ENCODE measurements at regions not wholly inside any gene's neighbourhood (a gene's known extent, or its start where the extent isn't known, plus 50 kb on each side); places are given as distances from the start of the nearest gene placed in this dataset.

DNA sequence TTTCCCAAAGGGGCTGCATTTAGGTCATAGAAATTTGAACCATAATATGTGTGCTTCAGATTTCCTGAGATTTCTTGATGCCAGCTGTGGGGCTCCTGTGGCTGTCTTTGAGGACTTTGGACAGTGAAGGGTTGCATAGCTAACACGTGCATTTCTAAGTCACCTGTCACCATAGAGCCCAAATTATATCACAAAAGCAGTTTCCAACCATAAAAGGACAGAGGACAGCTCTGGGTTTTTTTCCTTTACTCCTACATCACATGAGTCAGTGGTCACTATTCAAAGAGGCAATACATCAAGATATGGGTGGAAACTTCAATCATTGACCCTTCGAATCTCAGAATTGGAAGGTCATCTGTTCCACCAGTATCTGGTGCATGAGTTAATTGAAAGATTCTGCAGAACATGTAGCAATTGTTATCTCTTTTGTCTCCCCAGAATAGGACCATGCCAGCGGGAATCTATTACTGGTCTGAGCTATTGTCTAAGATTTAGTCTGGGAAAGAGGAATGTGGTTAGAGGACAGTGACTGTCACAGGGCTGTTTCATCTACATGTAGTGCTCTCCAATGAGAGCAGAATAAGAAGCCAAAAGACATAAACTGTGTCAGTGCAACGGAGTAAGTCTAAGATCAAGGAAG lies 133.5 kb downstream of the AASDH start:
- DNase-seq = no peak
- H3K27me3 ChIP-seq (replicated peaks in 2 of 5; ENCODE audit: control insufficient read depth in 4 of 5, insufficient read depth in 5 of 5, low read length in 4 of 5) = no peaks in the 10 kb centered on the region
- H3K4me1 ChIP-seq (ENCODE audit: control extremely low read depth in 1 of 4, control insufficient read depth in 4 of 4, insufficient read depth in 4 of 4, low read length in 3 of 4) = no peaks in the 10 kb centered on the region
- no peak overlapping the region for H3K4me3 ChIP-seq (ENCODE audit: control insufficient read depth in 1 of 7, extremely low read depth in 1 of 7, insufficient read depth in 4 of 7, low read depth in 2 of 7, low read length in 6 of 7)
- H3K36me3 ChIP-seq (ENCODE audit: control insufficient read depth in 4 of 4, insufficient read depth in 4 of 4, low read length in 3 of 4) = peaks cover 0 to 2% (median 2%) of the 10 kb centered on the region in 4 experiments
- POLR2A ChIA-PET = no interaction called here
- 100% methylated on average over 3 of the region's 4 CpGs for WGBS (ENCODE audit: insufficient coverage)
- CTCF ChIA-PET = no interaction called here
- H3K27ac ChIP-seq (ENCODE audit: insufficient read depth in 1 of 2, low read depth in 1 of 2, low read length in 2 of 2, poor library complexity in 1 of 2, severe bottlenecking in 2 of 2) = no peak overlapping the region
- no peaks in the 10 kb centered on the region for H3K9me3 ChIP-seq (ENCODE audit: control extremely low read depth in 1 of 5, control insufficient read depth in 4 of 5, insufficient read depth in 2 of 5, low read depth in 1 of 5, low read length in 4 of 5)

DNA sequence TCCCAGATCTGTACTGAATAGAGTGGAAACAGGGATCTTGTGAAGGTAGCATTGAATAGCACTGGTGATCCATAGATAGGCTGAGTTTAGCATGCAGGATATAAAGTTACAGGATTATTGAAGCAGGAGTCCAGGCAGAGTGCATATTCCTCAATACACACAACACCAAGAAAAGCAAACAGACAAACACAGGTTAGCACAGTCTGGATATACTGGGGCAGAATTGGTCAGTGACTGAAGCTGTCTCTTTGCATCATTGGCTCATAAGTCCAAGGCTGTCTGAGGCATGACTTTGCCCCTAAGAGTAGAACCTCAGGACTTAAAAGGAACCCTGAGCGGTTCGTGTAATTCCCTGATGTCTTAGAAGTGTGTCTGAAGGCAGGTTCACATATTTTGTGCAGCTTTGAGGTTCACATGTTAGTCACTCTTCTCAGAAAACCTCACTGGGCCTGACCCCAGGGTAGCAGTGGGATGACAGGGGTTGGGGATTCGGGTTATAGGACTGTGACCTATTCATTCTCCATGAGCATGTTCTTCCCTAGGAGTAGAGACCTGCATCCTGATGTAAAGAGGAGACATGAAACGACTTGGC lies 134.6 kb downstream of the AASDH start:
- no peaks in the 10 kb centered on the region for H3K4me1 ChIP-seq (ENCODE audit: control extremely low read depth in 1 of 4, control insufficient read depth in 4 of 4, insufficient read depth in 4 of 4, low read length in 3 of 4)
- 100% methylated on average over 3 of the region's 4 CpGs for WGBS (ENCODE audit: insufficient coverage)
- POLR2A ChIA-PET = no interaction called here
- H3K4me3 ChIP-seq (ENCODE audit: control insufficient read depth in 1 of 7, extremely low read depth in 1 of 7, insufficient read depth in 4 of 7, low read depth in 2 of 7, low read length in 6 of 7) = no peak overlapping the region
- CTCF ChIA-PET = no interaction called here
- H3K36me3 ChIP-seq (ENCODE audit: control insufficient read depth in 4 of 4, insufficient read depth in 4 of 4, low read length in 3 of 4) = peaks cover 0 to 2% (median 2%) of the 10 kb centered on the region in 4 experiments
- no peak for DNase-seq
- no peak overlapping the region for H3K27ac ChIP-seq (ENCODE audit: insufficient read depth in 1 of 2, low read depth in 1 of 2, low read length in 2 of 2, poor library complexity in 1 of 2, severe bottlenecking in 2 of 2)
- H3K27me3 ChIP-seq (replicated peaks in 2 of 5; ENCODE audit: control insufficient read depth in 4 of 5, insufficient read depth in 5 of 5, low read length in 4 of 5) = no peaks in the 10 kb centered on the region
- H3K9me3 ChIP-seq (ENCODE audit: control extremely low read depth in 1 of 5, control insufficient read depth in 4 of 5, insufficient read depth in 2 of 5, low read depth in 1 of 5, low read length in 4 of 5) = no peaks in the 10 kb centered on the region

DNA sequence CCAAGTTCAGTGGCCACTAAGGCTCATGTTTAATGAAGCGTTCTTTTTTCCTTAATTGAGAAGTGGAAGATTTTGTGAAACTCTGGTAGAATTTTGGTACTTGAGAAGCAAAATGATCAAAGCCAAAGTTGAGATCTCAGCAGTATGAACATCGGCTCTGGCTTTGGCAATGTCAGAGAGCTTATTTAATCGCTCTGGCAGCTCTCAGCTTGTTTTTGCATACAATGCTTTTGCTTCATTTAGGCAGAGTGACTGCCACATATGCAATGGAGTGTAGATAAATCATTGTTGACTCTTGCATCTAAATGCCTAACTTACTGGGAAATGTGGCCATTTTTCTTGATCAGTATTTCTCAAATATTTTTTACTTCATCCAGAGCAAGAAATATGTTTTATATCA lies 135.7 kb downstream of the AASDH start:
- peaks cover 0 to 2% (median 2%) of the 10 kb centered on the region in 4 experiments for H3K36me3 ChIP-seq (ENCODE audit: control insufficient read depth in 4 of 4, insufficient read depth in 4 of 4, low read length in 3 of 4)

GRCh38 chr4:56250776-56251175 lies 136.5 kb downstream of the AASDH start:
- WGBS (ENCODE audit: insufficient coverage) = no CpG with 5 or more reads among the region's 2 CpGs
- no peak overlapping the region for H3K27ac ChIP-seq (ENCODE audit: insufficient read depth in 1 of 2, low read depth in 1 of 2, low read length in 2 of 2, poor library complexity in 1 of 2, severe bottlenecking in 2 of 2)
- H3K4me3 ChIP-seq (ENCODE audit: control insufficient read depth in 1 of 7, extremely low read depth in 1 of 7, insufficient read depth in 4 of 7, low read depth in 2 of 7, low read length in 6 of 7) = no peak overlapping the region
- DNase-seq = no peak
- ChIA-PET POLR2A (no interaction called here), CTCF (no interaction called here)
- H3K27me3 ChIP-seq (replicated peaks in 2 of 5; ENCODE audit: control insufficient read depth in 4 of 5, insufficient read depth in 5 of 5, low read length in 4 of 5) = no peaks in the 10 kb centered on the region
- no peaks in the 10 kb centered on the region for H3K9me3 ChIP-seq (ENCODE audit: control extremely low read depth in 1 of 5, control insufficient read depth in 4 of 5, insufficient read depth in 2 of 5, low read depth in 1 of 5, low read length in 4 of 5)
- peaks cover 0 to 2% (median 1%) of the 10 kb centered on the region in 4 experiments for H3K36me3 ChIP-seq (ENCODE audit: control insufficient read depth in 4 of 4, insufficient read depth in 4 of 4, low read length in 3 of 4)
- H3K4me1 ChIP-seq (ENCODE audit: control extremely low read depth in 1 of 4, control insufficient read depth in 4 of 4, insufficient read depth in 4 of 4, low read length in 3 of 4) = no peaks in the 10 kb centered on the region

More for the DNA sequence above, 135.7 kb downstream of the AASDH start:
- Histone ChIP-seq H3K27ac (ENCODE audit: insufficient read depth in 1 of 2, low read depth in 1 of 2, low read length in 2 of 2, poor library complexity in 1 of 2, severe bottlenecking in 2 of 2) (no peak overlapping the region), H3K4me1 (ENCODE audit: control extremely low read depth in 1 of 4, control insufficient read depth in 4 of 4, insufficient read depth in 4 of 4, low read length in 3 of 4) (no peaks in the 10 kb centered on the region), H3K27me3 (replicated peaks in 2 of 5; ENCODE audit: control insufficient read depth in 4 of 5, insufficient read depth in 5 of 5, low read length in 4 of 5) (no peaks in the 10 kb centered on the region), H3K4me3 (ENCODE audit: control insufficient read depth in 1 of 7, extremely low read depth in 1 of 7, insufficient read depth in 4 of 7, low read depth in 2 of 7, low read length in 6 of 7) (no peak overlapping the region), H3K9me3 (ENCODE audit: control extremely low read depth in 1 of 5, control insufficient read depth in 4 of 5, insufficient read depth in 2 of 5, low read depth in 1 of 5, low read length in 4 of 5) (no peaks in the 10 kb centered on the region)
- ChIA-PET CTCF (no interaction called here), POLR2A (no interaction called here)
- DNase-seq = no peak
- WGBS (ENCODE audit: insufficient coverage) = 97% methylated on average over 3 of the region's 3 CpGs

DNA sequence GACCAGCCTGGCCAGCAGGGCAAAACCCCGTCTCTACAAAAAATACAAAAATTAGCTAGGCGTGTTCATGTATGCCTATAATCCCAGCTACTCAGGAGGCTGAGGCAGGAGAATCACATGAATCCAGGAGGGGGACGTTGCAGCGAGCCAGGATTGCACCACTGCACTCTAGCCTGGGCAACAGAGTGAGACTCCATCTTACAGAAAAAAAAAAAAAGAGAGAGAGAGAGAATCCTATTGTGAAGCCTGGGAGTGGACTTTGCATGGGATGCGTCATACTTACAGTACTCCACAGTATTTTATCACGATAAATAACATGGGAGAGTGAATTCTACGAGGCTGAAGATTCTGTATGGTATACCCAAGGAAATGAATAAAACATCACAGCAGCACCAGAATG lies 139.6 kb downstream of the AASDH start:
- Histone ChIP-seq H3K27me3 (replicated peaks in 2 of 5; ENCODE audit: control insufficient read depth in 4 of 5, insufficient read depth in 5 of 5, low read length in 4 of 5) (no peaks in the 10 kb centered on the region), H3K4me3 (ENCODE audit: control insufficient read depth in 1 of 7, extremely low read depth in 1 of 7, insufficient read depth in 4 of 7, low read depth in 2 of 7, low read length in 6 of 7) (no peak overlapping the region), H3K36me3 (ENCODE audit: control insufficient read depth in 4 of 4, insufficient read depth in 4 of 4, low read length in 3 of 4) (peaks cover 0 to 2% (median 0%) of the 10 kb centered on the region in 4 experiments), H3K4me1 (ENCODE audit: control extremely low read depth in 1 of 4, control insufficient read depth in 4 of 4, insufficient read depth in 4 of 4, low read length in 3 of 4) (no peaks in the 10 kb centered on the region), H3K27ac (ENCODE audit: insufficient read depth in 1 of 2, low read depth in 1 of 2, low read length in 2 of 2, poor library complexity in 1 of 2, severe bottlenecking in 2 of 2) (no peak overlapping the region), H3K9me3 (ENCODE audit: control extremely low read depth in 1 of 5, control insufficient read depth in 4 of 5, insufficient read depth in 2 of 5, low read depth in 1 of 5, low read length in 4 of 5) (no peaks in the 10 kb centered on the region)
- no peak for DNase-seq
- 100% methylated on average over 2 of the region's 7 CpGs for WGBS (ENCODE audit: insufficient coverage)
- CTCF ChIA-PET = no interaction called here
- POLR2A ChIA-PET = no interaction called here

- no peak overlapping the region for H3K27ac ChIP-seq (ENCODE audit: insufficient read depth in 1 of 2, low read depth in 1 of 2, low read length in 2 of 2, poor library complexity in 1 of 2, severe bottlenecking in 2 of 2)
- DNase-seq = no peak
- WGBS (ENCODE audit: insufficient coverage) = 100% methylated on average over 2 of the region's 3 CpGs
- no peaks in the 10 kb centered on the region for H3K4me1 ChIP-seq (ENCODE audit: control extremely low read depth in 1 of 4, control insufficient read depth in 4 of 4, insufficient read depth in 4 of 4, low read length in 3 of 4)
- H3K4me3 ChIP-seq (ENCODE audit: control insufficient read depth in 1 of 7, extremely low read depth in 1 of 7, insufficient read depth in 4 of 7, low read depth in 2 of 7, low read length in 6 of 7) = no peak overlapping the region
- ChIA-PET CTCF (interaction anchor here (1.3 kb wide), 1 partner anchor 85 kb away, joined by 3 read pairs; no protein-coding TSS in a partner anchor), POLR2A (no interaction called here)
- H3K9me3 ChIP-seq (ENCODE audit: control extremely low read depth in 1 of 5, control insufficient read depth in 4 of 5, insufficient read depth in 2 of 5, low read depth in 1 of 5, low read length in 4 of 5) = no peaks in the 10 kb centered on the region
- H3K27me3 ChIP-seq (replicated peaks in 2 of 5; ENCODE audit: control insufficient read depth in 4 of 5, insufficient read depth in 5 of 5, low read length in 4 of 5) = no peaks in the 10 kb centered on the region
- H3K36me3 ChIP-seq (ENCODE audit: control insufficient read depth in 4 of 4, insufficient read depth in 4 of 4, low read length in 3 of 4) = peaks cover 0 to 2% (median 0%) of the 10 kb centered on the region in 4 experiments
Observed at GRCh38 chr4:56246233-56246610, 141.1 kb downstream of the AASDH start.

DNA sequence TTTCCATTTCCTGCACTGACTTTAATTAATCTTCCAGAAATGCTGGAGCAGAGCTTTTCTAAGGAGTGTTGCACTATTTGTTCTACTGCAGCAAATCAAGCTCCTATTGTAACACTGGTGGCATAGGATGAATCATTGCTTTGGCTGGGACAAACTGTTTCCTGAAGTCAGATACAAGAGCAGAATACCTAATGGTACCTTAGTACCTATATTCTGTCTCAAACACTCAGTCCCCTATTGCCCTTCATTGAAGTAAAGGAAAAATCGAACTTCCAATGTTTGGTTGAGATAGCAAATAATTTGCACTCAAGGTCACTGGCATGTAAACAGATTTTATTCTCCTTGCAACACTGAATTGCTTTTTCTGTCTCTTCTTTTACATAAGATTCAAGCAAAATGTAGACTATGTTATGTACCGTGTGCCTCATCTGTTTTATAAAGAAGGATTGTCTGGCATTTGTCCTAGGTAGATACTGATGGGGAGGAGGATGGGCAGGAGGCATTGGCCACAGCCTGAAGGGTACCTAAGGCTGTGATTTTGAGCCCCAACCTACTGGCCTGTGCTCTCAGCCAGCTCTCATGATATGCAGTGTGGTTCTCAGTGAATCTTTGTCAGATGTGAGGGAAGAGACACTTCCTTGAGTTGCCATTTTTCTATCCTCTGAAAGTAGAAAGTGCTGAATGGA lies 141.6 kb downstream of the AASDH start:
- WGBS (ENCODE audit: insufficient coverage) = 100% methylated on average over 2 of the region's 2 CpGs
- Histone ChIP-seq H3K4me3 (ENCODE audit: control insufficient read depth in 1 of 7, extremely low read depth in 1 of 7, insufficient read depth in 4 of 7, low read depth in 2 of 7, low read length in 6 of 7) (no peak overlapping the region), H3K27ac (ENCODE audit: insufficient read depth in 1 of 2, low read depth in 1 of 2, low read length in 2 of 2, poor library complexity in 1 of 2, severe bottlenecking in 2 of 2) (no peak overlapping the region), H3K9me3 (ENCODE audit: control extremely low read depth in 1 of 5, control insufficient read depth in 4 of 5, insufficient read depth in 2 of 5, low read depth in 1 of 5, low read length in 4 of 5) (no peaks in the 10 kb centered on the region), H3K36me3 (ENCODE audit: control insufficient read depth in 4 of 4, insufficient read depth in 4 of 4, low read length in 3 of 4) (peaks cover 0 to 2% (median 0%) of the 10 kb centered on the region in 4 experiments), H3K4me1 (ENCODE audit: control extremely low read depth in 1 of 4, control insufficient read depth in 4 of 4, insufficient read depth in 4 of 4, low read length in 3 of 4) (peaks cover 0 to 4% (median 0%) of the 10 kb centered on the region in 4 experiments), H3K27me3 (replicated peaks in 2 of 5; ENCODE audit: control insufficient read depth in 4 of 5, insufficient read depth in 5 of 5, low read length in 4 of 5) (no peaks in the 10 kb centered on the region)
- ChIA-PET CTCF (interaction anchor here (1.3 kb wide), 1 partner anchor 85 kb away, joined by 3 read pairs; no protein-coding TSS in a partner anchor), POLR2A (no interaction called here)
- DNase-seq = no peak
